BJ (cell line): ENCODE measurements at regions not wholly inside any gene's neighbourhood (a gene's known extent, or its start where the extent isn't known, plus 50 kb on each side); places are given as distances from the start of the nearest gene placed in this dataset.
"Not testable (repeated sequence)": the region's sequence is repeated elsewhere in the genome, so short reads cannot be mapped to it uniquely, and the experiment has no call there.

Experiments used
- CTCF ChIA-PET: fragments of 350-600 bp; formaldehyde crosslinking; extraction: SDS; loops from one replicate; lab custom pipeline; 2021; ENCODE audit warnings: antibody characterized with exemption, inconsistent platforms; lab: Yijun Ruan, JAX
- POLR2A ChIA-PET: fragments of 300-600 bp; sonication (Branson Sonifier 250); formaldehyde crosslinking; extraction: SDS; loops from one replicate; lab custom pipeline; 2021; ENCODE audit warnings: antibody characterized with exemption; lab: Charles Lee
- DNase-seq: peaks from one replicate; pipeline ENCODE4 v3.0.0-alpha.2; 2011; ENCODE audit warnings: low read depth
- H3K27me3 ChIP-seq: 2 replicates; pipeline ENCODE4 v1.6.0; 2011; ENCODE audit warnings: low read length; ENCODE audit not compliant: control insufficient read depth, insufficient read depth
- H3K36me3 ChIP-seq: 2 replicates; pipeline ENCODE4 v1.5.1; 2011; ENCODE audit warnings: low read length; ENCODE audit not compliant: control insufficient read depth, insufficient read depth
- H3K4me3 ChIP-seq: 2 replicates; pipeline ENCODE4 v1.5.1; 2011; ENCODE audit warnings: low read depth, mild to moderate bottlenecking, control low read depth, low read length
- CTCF ChIP-seq: IDR thresholded peaks from 2 replicates; pipeline ENCODE4 v1.5.1; 2011; ENCODE audit warnings: low read depth, mild to moderate bottlenecking, control low read depth, inconsistent platforms, low read length, moderate library complexity; ENCODE audit not compliant: insufficient read depth

GRCh38 chr9:13917534-13917933, 396.4 kb downstream of the NFIB start:
- CTCF ChIA-PET = no interaction called here
- POLR2A ChIA-PET = no interaction called here
- no peak for DNase-seq
- no peaks in the 10 kb centered on the region for H3K36me3 ChIP-seq
- TF ChIP-seq CTCF = no peak
- no peaks in the 10 kb centered on the region for H3K27me3 ChIP-seq
- no peak overlapping the region for H3K4me3 ChIP-seq

- no peak for DNase-seq
- H3K4me3 ChIP-seq = no peak overlapping the region
- CTCF ChIA-PET = no interaction called here
- POLR2A ChIA-PET = no interaction called here
- H3K36me3 ChIP-seq = no peaks in the 10 kb centered on the region
- H3K27me3 ChIP-seq = no peaks in the 10 kb centered on the region
- no peak for TF ChIP-seq CTCF
These were observed 398.2 kb downstream of the NFIB start for GRCh38 chr9:13915591-13916301.

- H3K27me3 ChIP-seq = no peaks in the 10 kb centered on the region
- no peaks in the 10 kb centered on the region for H3K36me3 ChIP-seq
- ChIA-PET POLR2A (no interaction called here), CTCF (no interaction called here)
- H3K4me3 ChIP-seq = no peak overlapping the region
- no peak for TF ChIP-seq CTCF
- no peak for DNase-seq
These were observed 398.8 kb downstream of the NFIB start for GRCh38 chr9:13915131-13915530.

- no peaks in the 10 kb centered on the region for H3K27me3 ChIP-seq
- ChIA-PET POLR2A (no interaction called here), CTCF (no interaction called here)
- TF ChIP-seq CTCF = no peak
- H3K36me3 ChIP-seq = no peaks in the 10 kb centered on the region
- H3K4me3 ChIP-seq = no peak overlapping the region
- DNase-seq = no peak
These were observed 402.5 kb downstream of the NFIB start for GRCh38 chr9:13911473-13911872.

GRCh38 chr9:13907842-13908241, 406.1 kb downstream of the NFIB start:
- POLR2A ChIA-PET, H3K36me3 ChIP-seq, H3K27me3 ChIP-seq, H3K4me3 ChIP-seq, CTCF ChIA-PET, DNase-seq: not testable (repeated sequence)

GRCh38 chr9:13904746-13905145, 409.2 kb downstream of the NFIB start:
- Histone ChIP-seq H3K36me3 (no peaks in the 10 kb centered on the region), H3K27me3 (no peaks in the 10 kb centered on the region), H3K4me3 (no peak overlapping the region)
- POLR2A ChIA-PET = no interaction called here
- CTCF ChIA-PET = no interaction called here
- no peak for TF ChIP-seq CTCF
- DNase-seq = no peak
